ENCODE measurements at regions not wholly inside any gene's neighbourhood (a gene's known extent, or its start where the extent isn't known, plus 50 kb on each side); places are given as distances from the start of the nearest gene placed in this dataset.
A peak's percentile ranks its signal among the peaks of the same experiment; 100 is the strongest.

GRCh38 chr2:89842180-89842908 lies 1150.9 kb downstream of the RPIA start:
- Histone ChIP-seq H3K4me1 (no peaks in the 10 kb centered on the region), H3K4me3 (ENCODE audit: low read depth, low read length) (no peak overlapping the region), H3K9me3 (peaks cover 8% of the 10 kb centered on the region), H3K27me3 (replicated peaks; ENCODE audit: control insufficient read depth, insufficient read depth, low read length) (no peaks in the 10 kb centered on the region), H3K36me3 (ENCODE audit: control insufficient read depth, insufficient read depth, low read length) (no peaks in the 10 kb centered on the region)
- H3K27me3 Mint-ChIP-seq (ENCODE audit: insufficient read depth, unreplicated experiment) = no peaks in the 10 kb centered on the region
- CTCF ChIA-PET = no interaction called here
- DNase-seq = no peak
- H3K4me1 Mint-ChIP-seq (ENCODE audit: low read depth, unreplicated experiment) = no peaks in the 10 kb centered on the region
- no peak overlapping the region for H3K4me3 Mint-ChIP-seq (ENCODE audit: unreplicated experiment)
- no peaks in the 10 kb centered on the region for H3K9me3 Mint-ChIP-seq (ENCODE audit: unreplicated experiment)
- peaks cover 4% of the 10 kb centered on the region for H3K36me3 Mint-ChIP-seq (ENCODE audit: insufficient read depth, unreplicated experiment)
- H3K27ac Mint-ChIP-seq (ENCODE audit: unreplicated experiment) = no peak overlapping the region
- intact Hi-C loops (cut with micrococcal nuclease; ENCODE audit: unreplicated experiment) = no loop called here
- no TSS peak for BruUV-seq (replicated peaks)
- TF ChIP-seq, protein P1, sequence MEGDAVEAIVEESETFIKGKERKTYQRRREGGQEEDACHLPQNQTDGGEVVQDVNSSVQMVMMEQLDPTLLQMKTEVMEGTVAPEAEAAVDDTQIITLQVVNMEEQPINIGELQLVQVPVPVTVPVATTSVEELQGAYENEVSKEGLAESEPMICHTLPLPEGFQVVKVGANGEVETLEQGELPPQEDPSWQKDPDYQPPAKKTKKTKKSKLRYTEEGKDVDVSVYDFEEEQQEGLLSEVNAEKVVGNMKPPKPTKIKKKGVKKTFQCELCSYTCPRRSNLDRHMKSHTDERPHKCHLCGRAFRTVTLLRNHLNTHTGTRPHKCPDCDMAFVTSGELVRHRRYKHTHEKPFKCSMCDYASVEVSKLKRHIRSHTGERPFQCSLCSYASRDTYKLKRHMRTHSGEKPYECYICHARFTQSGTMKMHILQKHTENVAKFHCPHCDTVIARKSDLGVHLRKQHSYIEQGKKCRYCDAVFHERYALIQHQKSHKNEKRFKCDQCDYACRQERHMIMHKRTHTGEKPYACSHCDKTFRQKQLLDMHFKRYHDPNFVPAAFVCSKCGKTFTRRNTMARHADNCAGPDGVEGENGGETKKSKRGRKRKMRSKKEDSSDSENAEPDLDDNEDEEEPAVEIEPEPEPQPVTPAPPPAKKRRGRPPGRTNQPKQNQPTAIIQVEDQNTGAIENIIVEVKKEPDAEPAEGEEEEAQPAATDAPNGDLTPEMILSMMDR (IDR thresholded peaks at IDR 0.05; ENCODE audit: insufficient read depth in 1 of 2, low read depth in 1 of 2, low read length in 1 of 2, severe bottlenecking in 1 of 2, unreplicated experiment in 1 of 2) = no peak
- POLR2A ChIA-PET = no interaction called here

GRCh38 chr2:89844221-89844943 lies 1152.9 kb downstream of the RPIA start:
- Mint-ChIP-seq H3K9me3 (ENCODE audit: unreplicated experiment) (no peaks in the 10 kb centered on the region), H3K27ac (ENCODE audit: unreplicated experiment) (no peak overlapping the region), H3K36me3 (ENCODE audit: insufficient read depth, unreplicated experiment) (peaks cover 4% of the 10 kb centered on the region), H3K4me3 (ENCODE audit: unreplicated experiment) (no peak overlapping the region), H3K27me3 (ENCODE audit: insufficient read depth, unreplicated experiment) (peaks cover 8% of the 10 kb centered on the region), H3K4me1 (ENCODE audit: low read depth, unreplicated experiment) (no peaks in the 10 kb centered on the region)
- BruUV-seq (replicated peaks) = no TSS peak
- DNase-seq = peak in 1 of 2 experiments; percentile 36
- Histone ChIP-seq H3K36me3 (ENCODE audit: control insufficient read depth, insufficient read depth, low read length) (no peaks in the 10 kb centered on the region), H3K4me1 (no peaks in the 10 kb centered on the region), H3K27me3 (replicated peaks; ENCODE audit: control insufficient read depth, insufficient read depth, low read length) (peaks cover 2% of the 10 kb centered on the region; the same call in 1 of the 2 replicates), H3K4me3 (ENCODE audit: low read depth, low read length) (no peak overlapping the region), H3K9me3 (peaks cover 3% of the 10 kb centered on the region)
- POLR2A ChIA-PET = no interaction called here
- CTCF ChIA-PET = no interaction called here
- intact Hi-C loops (cut with micrococcal nuclease; ENCODE audit: unreplicated experiment) = no loop called here
- TF ChIP-seq, protein P1 (IDR thresholded peaks at IDR 0.05; ENCODE audit: insufficient read depth in 1 of 2, low read depth in 1 of 2, low read length in 1 of 2, severe bottlenecking in 1 of 2, unreplicated experiment in 1 of 2) = no peak

GRCh38 chr2:89845532-89845931 lies 1154.1 kb downstream of the RPIA start:
- no peaks in the 10 kb centered on the region for H3K4me1 Mint-ChIP-seq (ENCODE audit: low read depth, unreplicated experiment)
- H3K4me3 Mint-ChIP-seq (ENCODE audit: unreplicated experiment) = no peak overlapping the region
- no peak overlapping the region for H3K27ac Mint-ChIP-seq (ENCODE audit: unreplicated experiment)
- ChIA-PET POLR2A (no interaction called here), CTCF (no interaction called here)
- no peak for DNase-seq
- no peaks in the 10 kb centered on the region for H3K9me3 Mint-ChIP-seq (ENCODE audit: unreplicated experiment)
- H3K4me3 ChIP-seq (ENCODE audit: low read depth, low read length) = no peak overlapping the region
- peaks cover 2% of the 10 kb centered on the region; the same call in 1 of the 2 replicates for H3K27me3 ChIP-seq (replicated peaks; ENCODE audit: control insufficient read depth, insufficient read depth, low read length)
- TF ChIP-seq, protein P1 (IDR thresholded peaks at IDR 0.05; ENCODE audit: insufficient read depth in 1 of 2, low read depth in 1 of 2, low read length in 1 of 2, severe bottlenecking in 1 of 2, unreplicated experiment in 1 of 2) = no peak
- intact Hi-C loops (cut with micrococcal nuclease; ENCODE audit: unreplicated experiment) = no loop called here
- H3K27me3 Mint-ChIP-seq (ENCODE audit: insufficient read depth, unreplicated experiment) = peaks cover 16% of the 10 kb centered on the region
- no peaks in the 10 kb centered on the region for H3K4me1 ChIP-seq
- no peaks in the 10 kb centered on the region for H3K36me3 ChIP-seq (ENCODE audit: control insufficient read depth, insufficient read depth, low read length)
- BruUV-seq (replicated peaks) = no TSS peak
- no peaks in the 10 kb centered on the region for H3K36me3 Mint-ChIP-seq (ENCODE audit: insufficient read depth, unreplicated experiment)
- H3K9me3 ChIP-seq = no peaks in the 10 kb centered on the region; the same call in 1 of the 2 replicates
